ENCODE measurements at regions not wholly inside any gene's neighbourhood (a gene's known extent, or its start where the extent isn't known, plus 50 kb on each side); places are given as distances from the start of the nearest gene placed in this dataset.
"Not testable (repeated sequence)": the region's sequence is repeated elsewhere in the genome, so short reads cannot be mapped to it uniquely, and the experiment has no call there.

DNA sequence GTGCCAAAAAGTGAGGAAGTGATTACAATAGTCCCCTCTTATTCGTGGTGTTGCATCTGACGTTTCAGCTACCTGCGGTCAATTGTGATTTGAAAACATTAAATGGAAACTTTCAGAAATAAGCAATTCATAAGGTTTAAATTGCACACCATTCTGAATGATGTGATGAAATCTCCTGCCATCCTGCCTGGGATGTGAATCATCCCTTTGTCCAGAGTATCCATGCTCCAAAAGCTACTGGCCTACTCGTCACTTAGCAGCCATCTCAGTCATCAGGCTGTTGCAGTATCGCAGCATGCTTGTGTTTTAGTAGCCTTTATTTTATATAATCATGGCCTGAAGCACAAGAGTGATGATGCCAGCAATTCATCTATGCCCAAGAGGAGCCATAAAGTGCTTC is 97.7 kb upstream of the CDCA7L start:
- Histone ChIP-seq H3K4me3 (replicated peaks; ENCODE audit: insufficient read depth, low read length) (no peak overlapping the region), H3K27me3 (ENCODE audit: insufficient read depth, poor library complexity, severe bottlenecking) (peaks cover 5% of the 10 kb centered on the region), H3K27ac (replicated peaks) (no peak overlapping the region)
- DNase-seq (ENCODE audit: low read depth in 1 of 2, low spot score in 1 of 2), result no peak
- no peak for TF ChIP-seq SPI1 (IDR thresholded peaks at IDR 0.05; ENCODE audit: borderline replicate concordance, low read depth)
- TF ChIP-seq, protein P1, sequence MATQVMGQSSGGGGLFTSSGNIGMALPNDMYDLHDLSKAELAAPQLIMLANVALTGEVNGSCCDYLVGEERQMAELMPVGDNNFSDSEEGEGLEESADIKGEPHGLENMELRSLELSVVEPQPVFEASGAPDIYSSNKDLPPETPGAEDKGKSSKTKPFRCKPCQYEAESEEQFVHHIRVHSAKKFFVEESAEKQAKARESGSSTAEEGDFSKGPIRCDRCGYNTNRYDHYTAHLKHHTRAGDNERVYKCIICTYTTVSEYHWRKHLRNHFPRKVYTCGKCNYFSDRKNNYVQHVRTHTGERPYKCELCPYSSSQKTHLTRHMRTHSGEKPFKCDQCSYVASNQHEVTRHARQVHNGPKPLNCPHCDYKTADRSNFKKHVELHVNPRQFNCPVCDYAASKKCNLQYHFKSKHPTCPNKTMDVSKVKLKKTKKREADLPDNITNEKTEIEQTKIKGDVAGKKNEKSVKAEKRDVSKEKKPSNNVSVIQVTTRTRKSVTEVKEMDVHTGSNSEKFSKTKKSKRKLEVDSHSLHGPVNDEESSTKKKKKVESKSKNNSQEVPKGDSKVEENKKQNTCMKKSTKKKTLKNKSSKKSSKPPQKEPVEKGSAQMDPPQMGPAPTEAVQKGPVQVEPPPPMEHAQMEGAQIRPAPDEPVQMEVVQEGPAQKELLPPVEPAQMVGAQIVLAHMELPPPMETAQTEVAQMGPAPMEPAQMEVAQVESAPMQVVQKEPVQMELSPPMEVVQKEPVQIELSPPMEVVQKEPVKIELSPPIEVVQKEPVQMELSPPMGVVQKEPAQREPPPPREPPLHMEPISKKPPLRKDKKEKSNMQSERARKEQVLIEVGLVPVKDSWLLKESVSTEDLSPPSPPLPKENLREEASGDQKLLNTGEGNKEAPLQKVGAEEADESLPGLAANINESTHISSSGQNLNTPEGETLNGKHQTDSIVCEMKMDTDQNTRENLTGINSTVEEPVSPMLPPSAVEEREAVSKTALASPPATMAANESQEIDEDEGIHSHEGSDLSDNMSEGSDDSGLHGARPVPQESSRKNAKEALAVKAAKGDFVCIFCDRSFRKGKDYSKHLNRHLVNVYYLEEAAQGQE (IDR thresholded peaks at IDR 0.05; ENCODE audit: insufficient replicate concordance, low read depth), result no peak
- TF ChIP-seq, protein P2, sequence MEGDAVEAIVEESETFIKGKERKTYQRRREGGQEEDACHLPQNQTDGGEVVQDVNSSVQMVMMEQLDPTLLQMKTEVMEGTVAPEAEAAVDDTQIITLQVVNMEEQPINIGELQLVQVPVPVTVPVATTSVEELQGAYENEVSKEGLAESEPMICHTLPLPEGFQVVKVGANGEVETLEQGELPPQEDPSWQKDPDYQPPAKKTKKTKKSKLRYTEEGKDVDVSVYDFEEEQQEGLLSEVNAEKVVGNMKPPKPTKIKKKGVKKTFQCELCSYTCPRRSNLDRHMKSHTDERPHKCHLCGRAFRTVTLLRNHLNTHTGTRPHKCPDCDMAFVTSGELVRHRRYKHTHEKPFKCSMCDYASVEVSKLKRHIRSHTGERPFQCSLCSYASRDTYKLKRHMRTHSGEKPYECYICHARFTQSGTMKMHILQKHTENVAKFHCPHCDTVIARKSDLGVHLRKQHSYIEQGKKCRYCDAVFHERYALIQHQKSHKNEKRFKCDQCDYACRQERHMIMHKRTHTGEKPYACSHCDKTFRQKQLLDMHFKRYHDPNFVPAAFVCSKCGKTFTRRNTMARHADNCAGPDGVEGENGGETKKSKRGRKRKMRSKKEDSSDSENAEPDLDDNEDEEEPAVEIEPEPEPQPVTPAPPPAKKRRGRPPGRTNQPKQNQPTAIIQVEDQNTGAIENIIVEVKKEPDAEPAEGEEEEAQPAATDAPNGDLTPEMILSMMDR (IDR thresholded peaks at IDR 0.05; ENCODE audit: insufficient read depth, low read length), result no peak
- TF ChIP-seq GABPA (IDR thresholded peaks at IDR 0.05; ENCODE audit: low read depth), result no peak
- TF ChIP-seq POLR2AphosphoS5 (IDR thresholded peaks at IDR 0.05; ENCODE audit: low read depth), result no peak

DNA sequence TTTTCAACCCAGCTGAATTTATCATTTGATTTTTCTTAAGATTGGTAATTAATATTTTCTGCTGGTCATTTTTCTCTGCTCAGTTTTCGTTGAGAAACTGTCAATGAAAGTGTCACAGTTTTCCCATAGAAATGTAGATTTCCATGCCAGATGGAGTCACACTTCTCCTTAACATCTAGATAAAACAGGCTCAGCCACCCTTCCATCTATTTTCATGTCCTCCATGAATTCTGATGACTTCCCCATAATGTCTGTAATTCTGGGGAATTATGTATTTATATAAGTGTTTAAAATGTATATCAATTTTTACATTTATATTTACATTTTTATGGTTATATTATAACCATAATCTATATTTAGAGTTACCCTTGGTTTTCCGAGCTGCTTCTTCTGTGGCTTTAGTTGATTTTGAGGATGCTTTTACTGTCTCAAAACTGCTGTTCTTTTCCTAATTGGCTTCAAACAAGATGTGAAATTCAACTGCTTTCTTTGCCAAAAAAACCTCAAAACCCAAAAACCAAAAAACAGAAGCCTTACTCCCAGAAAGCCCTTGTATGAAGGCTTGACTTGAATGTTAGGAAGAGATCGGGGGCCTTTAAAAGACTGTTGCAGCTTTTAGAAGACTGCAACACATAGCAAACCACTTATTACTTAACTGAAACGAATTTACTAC is 95.4 kb upstream of the CDCA7L start:
- Histone ChIP-seq H3K4me3 (replicated peaks; ENCODE audit: insufficient read depth, low read length) (no peak overlapping the region), H3K27me3 (ENCODE audit: insufficient read depth, poor library complexity, severe bottlenecking) (peaks cover 2% of the 10 kb centered on the region), H3K27ac (replicated peaks) (no peak overlapping the region)
- no peak for DNase-seq (ENCODE audit: low read depth in 1 of 2, low spot score in 1 of 2)
- TF ChIP-seq, protein P2 (IDR thresholded peaks at IDR 0.05; ENCODE audit: insufficient read depth, low read length), result no peak
- no peak for TF ChIP-seq SPI1 (IDR thresholded peaks at IDR 0.05; ENCODE audit: borderline replicate concordance, low read depth)
- TF ChIP-seq, protein P1 (IDR thresholded peaks at IDR 0.05; ENCODE audit: insufficient replicate concordance, low read depth), result no peak
- no peak for TF ChIP-seq POLR2AphosphoS5 (IDR thresholded peaks at IDR 0.05; ENCODE audit: low read depth)
- no peak for TF ChIP-seq GABPA (IDR thresholded peaks at IDR 0.05; ENCODE audit: low read depth)

DNA sequence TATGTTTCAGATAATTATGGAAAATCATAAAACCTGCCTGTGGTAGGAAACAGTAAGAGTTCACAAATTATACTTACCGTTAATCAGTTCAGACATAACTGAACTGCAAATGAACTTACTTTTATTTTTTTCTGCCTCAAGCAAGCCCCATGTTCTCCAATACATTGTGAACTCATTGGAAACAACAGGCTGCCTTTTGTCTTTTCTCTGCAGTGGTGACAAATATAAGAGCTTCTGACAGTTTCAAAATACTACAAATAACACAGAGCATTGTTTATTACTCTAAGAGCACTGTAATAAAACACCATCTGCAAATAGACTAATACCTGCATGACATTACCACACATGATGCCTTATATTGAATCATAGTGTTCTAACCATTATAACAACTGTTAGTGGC is 94.0 kb upstream of the CDCA7L start:
- no peak overlapping the region for H3K4me3 ChIP-seq (replicated peaks; ENCODE audit: insufficient read depth, low read length)
- H3K27me3 ChIP-seq (ENCODE audit: insufficient read depth, poor library complexity, severe bottlenecking), result peaks cover 2% of the 10 kb centered on the region
- no peak for DNase-seq (ENCODE audit: low read depth in 1 of 2, low spot score in 1 of 2)
- TF ChIP-seq GABPA (IDR thresholded peaks at IDR 0.05; ENCODE audit: low read depth), result no peak
- TF ChIP-seq POLR2AphosphoS5 (IDR thresholded peaks at IDR 0.05; ENCODE audit: low read depth), result no peak
- TF ChIP-seq SPI1 (IDR thresholded peaks at IDR 0.05; ENCODE audit: borderline replicate concordance, low read depth), result no peak
- TF ChIP-seq, protein P1 (IDR thresholded peaks at IDR 0.05; ENCODE audit: insufficient replicate concordance, low read depth), result no peak
- H3K27ac ChIP-seq (replicated peaks), result no peak overlapping the region

DNA sequence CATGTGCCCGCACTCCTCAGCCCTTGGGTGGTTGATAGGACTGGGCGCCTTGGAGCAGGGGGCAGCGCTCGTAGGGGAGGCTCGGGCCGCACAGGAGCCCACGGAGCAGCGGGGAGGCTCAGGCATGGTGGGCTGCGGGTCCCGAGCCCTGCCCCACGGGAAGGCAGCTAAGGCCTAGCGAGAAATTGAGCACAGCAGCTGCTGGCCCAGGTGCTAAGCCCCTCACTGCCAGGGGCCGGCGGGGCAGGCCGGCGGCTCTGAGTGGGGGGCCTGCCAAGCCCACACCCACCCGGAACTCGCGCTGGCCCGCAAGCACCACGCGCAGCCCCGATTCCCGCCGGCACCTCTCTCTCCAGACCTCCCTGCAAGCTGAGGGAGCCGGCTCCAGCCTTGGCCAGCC is 86.7 kb upstream of the CDCA7L start:
- DNase-seq (ENCODE audit: low read depth in 1 of 2, low spot score in 1 of 2); H3K4me3 ChIP-seq (replicated peaks; ENCODE audit: insufficient read depth, low read length); H3K27ac ChIP-seq (replicated peaks); H3K27me3 ChIP-seq (ENCODE audit: insufficient read depth, poor library complexity, severe bottlenecking): not testable (repeated sequence)

DNA sequence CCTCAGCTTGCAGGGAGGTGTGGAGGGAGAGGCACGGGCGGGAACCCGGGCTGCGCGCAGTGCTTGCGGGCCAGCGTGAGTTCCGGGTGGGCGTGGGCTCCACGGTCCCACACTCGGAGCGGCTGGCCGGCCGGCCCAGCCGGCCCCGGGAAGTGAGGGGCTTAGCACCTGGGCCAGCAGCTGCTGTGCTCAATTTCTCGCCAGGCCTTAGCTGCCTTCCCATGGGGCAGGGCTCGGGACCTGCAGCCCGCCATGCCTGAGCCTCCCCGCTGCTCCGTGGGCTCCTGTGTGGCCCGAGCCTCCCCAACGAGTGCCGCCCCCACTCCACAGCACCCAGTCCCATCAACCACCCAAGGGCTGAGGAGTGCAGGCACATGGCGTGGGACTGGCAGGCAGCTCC is 83.0 kb upstream of the CDCA7L start:
- not testable (repeated sequence) for H3K27ac ChIP-seq (replicated peaks); H3K4me3 ChIP-seq (replicated peaks; ENCODE audit: insufficient read depth, low read length); DNase-seq (ENCODE audit: low read depth in 1 of 2, low spot score in 1 of 2); H3K27me3 ChIP-seq (ENCODE audit: insufficient read depth, poor library complexity, severe bottlenecking)

Measured in HL-60 (cell line).